ENCODE measurements at regions not wholly inside any gene's neighbourhood (a gene's known extent, or its start where the extent isn't known, plus 50 kb on each side); places are given as distances from the start of the nearest gene placed in this dataset.
A peak's percentile ranks its signal among the peaks of the same experiment; 100 is the strongest.

GRCh38 chr12:68470664-68471328, 138.6 kb upstream of the MDM1 start:
- no peak for FAIRE-seq
- DNase-seq (ENCODE audit: insufficient read length), result no peak
- no peak for TF ChIP-seq POLR2A (IDR thresholded peaks at IDR 0.05; ENCODE audit: low read depth, low read length)
- no peak for TF ChIP-seq TAF1 (IDR thresholded peaks at IDR 0.05; ENCODE audit: borderline replicate concordance, low read depth, low read length)
- TF ChIP-seq POLR2AphosphoS5 (IDR thresholded peaks at IDR 0.05; ENCODE audit: low read depth, low read length), result no peak

- FAIRE-seq (no peak), DNase-seq (ENCODE audit: insufficient read length) (no peak)
- TF ChIP-seq POLR2AphosphoS5 (IDR thresholded peaks at IDR 0.05; ENCODE audit: low read depth, low read length), result no peak
- TF ChIP-seq TAF1 (IDR thresholded peaks at IDR 0.05; ENCODE audit: borderline replicate concordance, low read depth, low read length), result no peak
- no peak for TF ChIP-seq POLR2A (IDR thresholded peaks at IDR 0.05; ENCODE audit: low read depth, low read length)
These were observed 136.1 kb upstream of the RAP1B start for GRCh38 chr12:68474467-68475204.

DNA sequence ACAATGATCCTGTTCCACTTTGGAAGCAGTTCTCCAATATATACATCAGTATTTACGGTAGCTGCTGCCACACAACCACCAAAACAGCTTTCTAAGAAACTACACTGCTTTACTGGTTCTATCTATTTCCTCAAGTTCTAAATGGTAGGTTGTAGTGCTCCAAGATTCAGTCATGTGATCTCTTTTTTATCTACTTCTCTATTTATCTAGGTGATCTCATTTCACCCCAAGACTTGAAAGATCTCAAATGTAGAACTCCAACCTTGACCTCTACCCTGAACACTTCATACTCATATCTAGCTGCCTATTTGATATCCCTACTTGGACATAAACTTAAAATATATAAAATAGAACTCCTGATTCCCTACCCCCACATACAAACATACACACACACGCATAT, 133.9 kb upstream of the RAP1B start:
- no peak for FAIRE-seq
- TF ChIP-seq POLR2A (IDR thresholded peaks at IDR 0.05; ENCODE audit: low read depth, low read length) (no peak), POLR2AphosphoS5 (IDR thresholded peaks at IDR 0.05; ENCODE audit: low read depth, low read length) (no peak), TAF1 (IDR thresholded peaks at IDR 0.05; ENCODE audit: borderline replicate concordance, low read depth, low read length) (no peak)
- no peak for DNase-seq (ENCODE audit: insufficient read length)

DNA sequence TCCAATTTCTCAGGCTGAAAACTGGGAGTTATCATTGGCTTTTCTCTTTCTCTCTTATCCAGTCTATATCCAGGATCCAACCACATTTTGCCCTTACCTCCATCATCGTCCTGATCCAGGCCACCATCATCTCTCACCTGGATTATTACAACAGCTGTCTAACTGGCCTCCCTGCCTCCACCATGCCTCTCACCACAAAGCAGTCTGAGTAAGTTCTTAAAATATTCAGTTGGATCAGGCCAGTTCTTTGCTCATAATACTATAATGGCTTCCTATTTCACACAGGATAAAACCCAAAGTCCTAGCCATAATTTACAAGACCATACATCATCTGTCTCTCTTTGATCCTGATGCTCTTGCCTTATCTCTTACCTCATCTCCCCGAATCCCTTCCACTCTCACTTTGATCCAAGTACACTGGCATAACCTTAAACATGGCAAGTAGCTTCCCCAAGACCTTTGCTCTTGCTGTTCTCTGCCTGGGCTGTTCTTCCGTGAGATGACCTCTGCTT, 133.4 kb upstream of the RAP1B start:
- FAIRE-seq (no peak), DNase-seq (ENCODE audit: insufficient read length) (no peak)
- TF ChIP-seq POLR2A (IDR thresholded peaks at IDR 0.05; ENCODE audit: low read depth, low read length) (no peak), TAF1 (IDR thresholded peaks at IDR 0.05; ENCODE audit: borderline replicate concordance, low read depth, low read length) (no peak), POLR2AphosphoS5 (IDR thresholded peaks at IDR 0.05; ENCODE audit: low read depth, low read length) (no peak)

- FAIRE-seq, result no peak
- DNase-seq (ENCODE audit: insufficient read length), result no peak
- TF ChIP-seq POLR2A (IDR thresholded peaks at IDR 0.05; ENCODE audit: low read depth, low read length) (no peak), POLR2AphosphoS5 (IDR thresholded peaks at IDR 0.05; ENCODE audit: low read depth, low read length) (no peak), TAF1 (IDR thresholded peaks at IDR 0.05; ENCODE audit: borderline replicate concordance, low read depth, low read length) (no peak)
These were observed 132.8 kb upstream of the RAP1B start for GRCh38 chr12:68477906-68478305.

DNA sequence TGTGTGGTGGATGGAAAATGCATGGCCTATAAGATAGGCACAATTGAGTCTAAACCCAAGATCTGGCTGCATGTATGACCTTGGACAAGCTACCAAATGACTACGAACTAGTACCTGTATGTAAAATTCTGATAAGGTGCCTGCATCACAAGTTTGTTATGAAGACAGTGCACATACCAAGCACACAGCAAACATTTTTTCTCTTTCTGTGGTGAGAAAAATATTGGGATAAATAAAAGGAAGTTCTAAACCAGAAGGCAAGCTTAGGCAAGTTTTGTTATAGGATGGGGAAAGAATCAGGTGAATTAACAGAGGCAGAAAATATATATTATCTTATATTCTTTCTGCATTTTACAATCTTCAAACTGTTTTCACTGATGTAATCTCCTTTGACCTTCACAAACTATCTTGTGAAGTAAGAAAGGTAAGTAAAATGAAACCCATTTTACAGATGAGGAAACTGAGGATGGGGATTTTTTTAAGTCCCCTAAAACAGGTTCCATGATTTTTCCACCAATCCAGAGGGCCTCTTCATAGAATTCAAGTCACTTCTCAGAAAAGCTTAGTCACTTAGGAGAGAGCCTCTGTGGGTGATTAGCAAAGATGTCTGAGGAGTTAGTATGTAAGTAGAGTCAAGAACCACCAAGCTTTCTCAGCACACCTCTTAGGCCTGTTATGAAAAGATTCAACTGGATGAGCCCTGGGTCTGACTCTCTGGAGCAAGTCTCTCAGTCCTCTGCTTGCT, 132.0 kb upstream of the RAP1B start:
- no peak for TF ChIP-seq POLR2AphosphoS5 (IDR thresholded peaks at IDR 0.05; ENCODE audit: low read depth, low read length)
- TF ChIP-seq POLR2A (IDR thresholded peaks at IDR 0.05; ENCODE audit: low read depth, low read length), result no peak
- TF ChIP-seq TAF1 (IDR thresholded peaks at IDR 0.05; ENCODE audit: borderline replicate concordance, low read depth, low read length), result no peak
- no peak for FAIRE-seq

DNA sequence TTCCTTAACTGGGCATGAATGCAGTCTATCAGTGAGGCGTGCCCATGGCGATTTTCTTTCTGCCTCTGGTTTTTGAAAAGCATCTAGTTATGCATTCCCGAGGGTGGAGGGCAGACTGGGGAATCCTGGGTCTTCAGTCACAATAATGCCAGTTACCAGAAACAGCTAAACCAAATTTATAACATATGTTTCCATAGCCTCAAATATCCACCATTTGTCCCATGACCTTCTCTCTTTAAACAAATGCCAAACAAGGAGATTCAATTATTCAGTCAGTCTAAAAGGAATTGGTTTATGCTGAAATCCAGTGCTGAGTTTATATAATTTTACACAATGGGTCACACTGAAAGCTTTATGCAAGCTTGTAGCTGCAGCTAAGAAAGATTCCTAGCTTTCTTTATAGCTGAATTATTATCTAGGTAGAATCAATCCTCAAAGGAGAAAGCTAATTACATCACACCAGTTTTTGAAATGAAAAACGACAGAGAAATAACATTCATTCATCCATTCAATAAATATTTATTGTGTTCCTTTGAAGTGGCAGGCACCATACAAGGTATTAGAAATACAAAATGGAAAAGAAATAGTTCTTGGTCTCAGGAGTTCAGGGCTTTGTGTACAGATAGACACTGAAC, 131.3 kb upstream of the RAP1B start:
- no peak for TF ChIP-seq POLR2A (IDR thresholded peaks at IDR 0.05; ENCODE audit: low read depth, low read length)
- TF ChIP-seq POLR2AphosphoS5 (IDR thresholded peaks at IDR 0.05; ENCODE audit: low read depth, low read length), result no peak
- TF ChIP-seq TAF1 (IDR thresholded peaks at IDR 0.05; ENCODE audit: borderline replicate concordance, low read depth, low read length), result no peak
- no peak for DNase-seq (ENCODE audit: insufficient read length)
- no peak for FAIRE-seq

More for the DNA sequence above, 132.0 kb upstream of the RAP1B start:
- DNase-seq (ENCODE audit: insufficient read length), result no peak

- DNase-seq (ENCODE audit: insufficient read length), result no peak
- FAIRE-seq, result no peak
- no peak for TF ChIP-seq TAF1 (IDR thresholded peaks at IDR 0.05; ENCODE audit: borderline replicate concordance, low read depth, low read length)
- TF ChIP-seq POLR2AphosphoS5 (IDR thresholded peaks at IDR 0.05; ENCODE audit: low read depth, low read length), result no peak
- no peak for TF ChIP-seq POLR2A (IDR thresholded peaks at IDR 0.05; ENCODE audit: low read depth, low read length)
These were observed 130.8 kb upstream of the RAP1B start for GRCh38 chr12:68479896-68480291.

- TF ChIP-seq POLR2AphosphoS5 (IDR thresholded peaks at IDR 0.05; ENCODE audit: low read depth, low read length) (no peak), POLR2A (IDR thresholded peaks at IDR 0.05; ENCODE audit: low read depth, low read length) (no peak), TAF1 (IDR thresholded peaks at IDR 0.05; ENCODE audit: borderline replicate concordance, low read depth, low read length) (no peak)
- FAIRE-seq (peak; percentile 57), DNase-seq (ENCODE audit: insufficient read length) (no peak)
These were observed 130.2 kb upstream of the RAP1B start for GRCh38 chr12:68480526-68480925.

DNA sequence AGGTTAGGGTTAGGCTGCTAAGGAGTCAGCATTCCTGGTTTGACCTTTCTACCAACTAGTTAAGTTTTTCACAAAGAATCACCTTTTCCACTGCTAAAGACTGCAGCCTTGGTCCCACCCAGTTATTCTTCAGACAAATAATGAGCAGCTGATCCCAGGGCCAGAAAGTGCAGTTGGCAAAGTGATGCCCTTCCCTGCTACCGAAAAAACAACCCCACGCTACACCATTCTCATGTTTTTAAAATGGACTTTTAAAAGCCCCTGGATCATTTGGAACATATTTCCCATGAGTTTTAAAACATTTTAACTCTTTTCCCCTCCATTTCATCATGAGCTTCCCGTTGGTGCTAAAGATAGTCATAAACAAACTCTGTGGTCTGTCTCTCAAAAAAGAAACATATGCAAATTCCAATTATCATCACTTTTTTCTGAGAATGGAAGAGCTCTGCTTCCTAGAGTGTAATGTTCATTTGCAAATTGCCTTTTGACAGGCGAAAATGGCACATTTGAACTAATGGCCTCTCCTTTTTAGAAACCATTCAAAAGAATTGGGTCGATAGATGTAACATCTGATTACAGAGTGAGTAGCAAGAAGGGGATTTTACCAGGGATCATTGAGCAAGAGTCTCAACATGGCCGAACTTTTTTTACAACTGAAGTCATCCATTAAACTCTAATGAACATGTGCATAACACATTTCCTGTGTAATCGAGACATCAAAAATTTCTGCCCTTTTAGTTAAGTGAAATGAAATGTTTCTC, 129.3 kb upstream of the RAP1B start:
- no peak for TF ChIP-seq TAF1 (IDR thresholded peaks at IDR 0.05; ENCODE audit: borderline replicate concordance, low read depth, low read length)
- no peak for TF ChIP-seq POLR2A (IDR thresholded peaks at IDR 0.05; ENCODE audit: low read depth, low read length)
- no peak for TF ChIP-seq POLR2AphosphoS5 (IDR thresholded peaks at IDR 0.05; ENCODE audit: low read depth, low read length)
- DNase-seq (ENCODE audit: insufficient read length), result no peak
- peak; percentile 84 for FAIRE-seq

All from GM12892 (cell line).